ENCODE measurements at regions not wholly inside any gene's neighbourhood (a gene's known extent, or its start where the extent isn't known, plus 50 kb on each side); places are given as distances from the start of the nearest gene placed in this dataset.

GRCh38 chr2:126325202-126325601 lies 330.8 kb upstream of the GYPC start:
- no peaks in the 10 kb centered on the region for H3K36me3 ChIP-seq (ENCODE audit: control insufficient read depth, insufficient read depth, low read length)
- DNase-seq (ENCODE audit: low read depth in 2 of 2): no peak
- no peaks in the 10 kb centered on the region for H4K20me1 ChIP-seq (ENCODE audit: control insufficient read depth, extremely low read depth, insufficient read depth, low read length)
- no peaks in the 10 kb centered on the region for H3K79me2 ChIP-seq (ENCODE audit: control insufficient read depth, insufficient read depth, low read length)
- no peaks in the 10 kb centered on the region for H3K27me3 ChIP-seq (ENCODE audit: control insufficient read depth, insufficient read depth, low read length)
- H3K27ac ChIP-seq (ENCODE audit: insufficient read depth, low read length): no peak overlapping the region
- H3K4me1 ChIP-seq (ENCODE audit: control insufficient read depth, extremely low read depth, insufficient read depth, low read length): no peaks in the 10 kb centered on the region
- H3K4me2 ChIP-seq (ENCODE audit: extremely low read depth, insufficient read depth, low read length): no peak overlapping the region
- no peak overlapping the region for H3K9ac ChIP-seq (ENCODE audit: insufficient read depth, low read length)
- H3K4me3 ChIP-seq (replicated peaks in 1 of 4; ENCODE audit: control extremely low read depth in 1 of 4, insufficient read depth in 1 of 4, low read depth in 3 of 4, low read length in 4 of 4): no peak overlapping the region
- H2AFZ ChIP-seq (ENCODE audit: low read length): no peak overlapping the region
- no peaks in the 10 kb centered on the region for H3K9me3 ChIP-seq (ENCODE audit: control insufficient read depth, insufficient read depth, low read depth, low read length)
- TF ChIP-seq CTCF (conservative IDR thresholded peaks at IDR 0.05 in 1 of 2, IDR thresholded peaks at IDR 0.05 in 1 of 2; ENCODE audit: low read depth in 1 of 2, low read length in 2 of 2): no peak
- no peak for TF ChIP-seq EZH2 (IDR thresholded peaks at IDR 0.05; ENCODE audit: low read length, missing control alignments)

- Histone ChIP-seq H4K20me1 (ENCODE audit: control insufficient read depth, extremely low read depth, insufficient read depth, low read length) (no peaks in the 10 kb centered on the region), H3K27ac (ENCODE audit: insufficient read depth, low read length) (no peak overlapping the region), H3K9me3 (ENCODE audit: control insufficient read depth, insufficient read depth, low read depth, low read length) (no peaks in the 10 kb centered on the region), H2AFZ (ENCODE audit: low read length) (no peak overlapping the region), H3K36me3 (ENCODE audit: control insufficient read depth, insufficient read depth, low read length) (no peaks in the 10 kb centered on the region), H3K4me3 (replicated peaks in 1 of 4; ENCODE audit: control extremely low read depth in 1 of 4, insufficient read depth in 1 of 4, low read depth in 3 of 4, low read length in 4 of 4) (no peak overlapping the region), H3K79me2 (ENCODE audit: control insufficient read depth, insufficient read depth, low read length) (no peaks in the 10 kb centered on the region), H3K27me3 (ENCODE audit: control insufficient read depth, insufficient read depth, low read length) (no peaks in the 10 kb centered on the region), H3K9ac (ENCODE audit: insufficient read depth, low read length) (no peak overlapping the region), H3K4me2 (ENCODE audit: extremely low read depth, insufficient read depth, low read length) (no peak overlapping the region), H3K4me1 (ENCODE audit: control insufficient read depth, extremely low read depth, insufficient read depth, low read length) (no peaks in the 10 kb centered on the region)
- no peak for DNase-seq (ENCODE audit: low read depth in 2 of 2)
- TF ChIP-seq CTCF (conservative IDR thresholded peaks at IDR 0.05 in 1 of 2, IDR thresholded peaks at IDR 0.05 in 1 of 2; ENCODE audit: low read depth in 1 of 2, low read length in 2 of 2) (no peak), EZH2 (IDR thresholded peaks at IDR 0.05; ENCODE audit: low read length, missing control alignments) (no peak)
These were observed 326.8 kb upstream of the GYPC start for GRCh38 chr2:126329173-126329572.

- DNase-seq (ENCODE audit: low read depth in 2 of 2): no peak
- no peak for TF ChIP-seq CTCF (conservative IDR thresholded peaks at IDR 0.05 in 1 of 2, IDR thresholded peaks at IDR 0.05 in 1 of 2; ENCODE audit: low read depth in 1 of 2, low read length in 2 of 2)
- TF ChIP-seq EZH2 (IDR thresholded peaks at IDR 0.05; ENCODE audit: low read length, missing control alignments): no peak
- no peak overlapping the region for H3K9ac ChIP-seq (ENCODE audit: insufficient read depth, low read length)
These were observed 313.5 kb upstream of the GYPC start for GRCh38 chr2:126342457-126342856.

More at GRCh38 chr2:126342457-126342856, 313.5 kb upstream of the GYPC start:
- no peaks in the 10 kb centered on the region for H3K27me3 ChIP-seq (ENCODE audit: control insufficient read depth, insufficient read depth, low read length)
- no peaks in the 10 kb centered on the region for H3K9me3 ChIP-seq (ENCODE audit: control insufficient read depth, insufficient read depth, low read depth, low read length)
- H3K36me3 ChIP-seq (ENCODE audit: control insufficient read depth, insufficient read depth, low read length): no peaks in the 10 kb centered on the region
- no peak overlapping the region for H3K27ac ChIP-seq (ENCODE audit: insufficient read depth, low read length)
- no peak overlapping the region for H2AFZ ChIP-seq (ENCODE audit: low read length)
- no peaks in the 10 kb centered on the region for H4K20me1 ChIP-seq (ENCODE audit: control insufficient read depth, extremely low read depth, insufficient read depth, low read length)
- no peaks in the 10 kb centered on the region for H3K79me2 ChIP-seq (ENCODE audit: control insufficient read depth, insufficient read depth, low read length)
- no peak overlapping the region for H3K4me2 ChIP-seq (ENCODE audit: extremely low read depth, insufficient read depth, low read length)
- H3K4me1 ChIP-seq (ENCODE audit: control insufficient read depth, extremely low read depth, insufficient read depth, low read length): no peaks in the 10 kb centered on the region
- no peak overlapping the region for H3K4me3 ChIP-seq (replicated peaks in 1 of 4; ENCODE audit: control extremely low read depth in 1 of 4, insufficient read depth in 1 of 4, low read depth in 3 of 4, low read length in 4 of 4)

All from fibroblast of lung (primary cell).